Sigmoid colon (tissue), 4 donors: ENCODE measurements at regions not wholly inside any gene's neighbourhood (a gene's known extent, or its start where the extent isn't known, plus 50 kb on each side); places are given as distances from the start of the nearest gene placed in this dataset.

Experiments used
- CTCF ChIP-seq, 4 experiments: fragments of 450-650 bp in 3 of 4; fragments of 200-600 bp in 1 of 4; IDR thresholded peaks; one replicate each; pipeline ENCODE4 v1.5.1; 2016 to 2019; ENCODE audit warnings: antibody characterized with exemption in 4 of 4, mild to moderate bottlenecking in 3 of 4, moderate library complexity in 2 of 4
- POLR2A ChIP-seq, 2 donors: fragments of 450-650 bp; IDR thresholded peaks; one replicate each; pipeline ENCODE4 v1.6.1; 2016; ENCODE audit warnings: antibody characterized with exemption in 2 of 2, mild to moderate bottlenecking in 2 of 2, moderate library complexity in 2 of 2
- POLR2AphosphoS5 ChIP-seq, 4 donors: sonication (generic); formaldehyde crosslinking; IDR thresholded peaks; one replicate each; pipeline ENCODE4 v1.6.1; 2017; ENCODE audit warnings: antibody characterized with exemption in 4 of 4

- no peak for TF ChIP-seq CTCF (IDR thresholded peaks at IDR 0.05)
- no peak for TF ChIP-seq POLR2AphosphoS5 (IDR thresholded peaks at IDR 0.05)
- no peak for TF ChIP-seq POLR2A (IDR thresholded peaks at IDR 0.05)
Observed at GRCh38 chr3:146747051-146747450, 141.9 kb upstream of the PLSCR5 start.
